Endothelial cell of umbilical vein (primary cell): ENCODE measurements at regions not wholly inside any gene's neighbourhood (a gene's known extent, or its start where the extent isn't known, plus 50 kb on each side); places are given as distances from the start of the nearest gene placed in this dataset.

Source experiments
- BruUV-seq: library from RNA; stranded (reverse); fragments of 400-500 nt; replicated peaks from 2 replicates; lab custom pipeline; 2021; lab: Mats Ljungman, UMichigan
- CTCF ChIA-PET: fragments of 300-600, 350-600 bp; sonication (Branson Sonifier 250); formaldehyde crosslinking; loops from one replicate; lab custom pipeline; 2021; ENCODE audit warnings: antibody characterized with exemption, inconsistent platforms; lab: Charles Lee
- POLR2A ChIA-PET: fragments of 300-600, 350-600 bp; sonication (Branson Sonifier 250); formaldehyde crosslinking; loops from one replicate; lab custom pipeline; 2021; ENCODE audit warnings: antibody characterized with exemption, inconsistent platforms; lab: Charles Lee
- DNase-seq: peaks from one replicate; pipeline ENCODE4 v3.0.0-alpha.2; 2011; ENCODE audit warnings: low read depth, low spot score
- FAIRE-seq: peaks from 2 replicates; lab custom pipeline; 2011; peaks lifted over from hg19 to GRCh38; lab: Jason Lieb, UNC
- H2AFZ ChIP-seq: 2 replicates; pipeline ENCODE4 v1.6.0; 2012; ENCODE audit warnings: low read depth, low read length, control low read depth, inconsistent platforms
- H3K27ac ChIP-seq: 2 replicates; pipeline ENCODE4 v1.5.1; 2011; ENCODE audit warnings: low read depth, mild to moderate bottlenecking, control low read depth, low read length, moderate library complexity; ENCODE audit not compliant: insufficient read depth
- H3K27me3 ChIP-seq, 2 experiments: 2 replicates each; pipeline versions ENCODE4 v1.6.0 to v1.6.1; 2011; ENCODE audit warnings: low read length in 2 of 2, mixed read lengths in 1 of 2; ENCODE audit not compliant: control insufficient read depth in 2 of 2, insufficient read depth in 2 of 2
- H3K36me3 ChIP-seq, 2 experiments: 2 replicates in 1 of 2; 3 replicates in 1 of 2; pipeline ENCODE4 v1.5.1; 2011; ENCODE audit warnings: low read length in 2 of 2, mild to moderate bottlenecking in 1 of 2, moderate library complexity in 1 of 2; ENCODE audit not compliant: control insufficient read depth in 2 of 2, insufficient read depth in 2 of 2; ENCODE audit errors: extremely low read depth in 1 of 2
- H3K4me1 ChIP-seq: 3 replicates; pipeline ENCODE4 v1.5.1; 2011; ENCODE audit warnings: mild to moderate bottlenecking, low read length; ENCODE audit not compliant: control insufficient read depth, insufficient read depth; ENCODE audit errors: extremely low read depth
- H3K4me2 ChIP-seq: 2 replicates; pipeline ENCODE4 v1.6.1; 2011; ENCODE audit warnings: low read length, control low read depth, mixed read lengths; ENCODE audit not compliant: insufficient read depth
- H3K4me3 ChIP-seq, 3 experiments: fragments of 200-600 bp in 1 of 3; sonication (generic), shearing (Covaris generic) in 1 of 3; replicated peaks in 1 of 3; 2 replicates each; pipeline ENCODE4 v1.5.1; 2011 to 2016; ENCODE audit warnings: control low read depth in 3 of 3, low read length in 3 of 3, mild to moderate bottlenecking in 2 of 3, inconsistent platforms in 1 of 3, low read depth in 1 of 3, moderate library complexity in 1 of 3; ENCODE audit not compliant: insufficient read depth in 1 of 3
- H3K79me2 ChIP-seq: 2 replicates; pipeline ENCODE4 v1.6.0; 2012; ENCODE audit warnings: low read length, inconsistent platforms; ENCODE audit not compliant: control insufficient read depth, insufficient read depth
- H3K9ac ChIP-seq: replicated peaks from 2 replicates; pipeline ENCODE3; 2011; ENCODE audit warnings: low read length, control low read depth; ENCODE audit not compliant: insufficient read depth; ENCODE audit errors: extremely low read depth
- H3K9me1 ChIP-seq: replicated peaks from 3 replicates; pipeline ENCODE4 v1.6.0; 2011; ENCODE audit warnings: mild to moderate bottlenecking, low read length; ENCODE audit not compliant: control insufficient read depth, insufficient read depth; ENCODE audit errors: extremely low read depth
- H3K9me3 ChIP-seq: replicated peaks from 2 replicates; pipeline ENCODE4 v1.5.1; 2012; ENCODE audit warnings: low read length, inconsistent platforms; ENCODE audit not compliant: control insufficient read depth, insufficient read depth
- H4K20me1 ChIP-seq: replicated peaks from 2 replicates; pipeline ENCODE3; 2011; ENCODE audit warnings: mild to moderate bottlenecking, low read length; ENCODE audit not compliant: control insufficient read depth, insufficient read depth; ENCODE audit errors: extremely low read depth
- FOS ChIP-seq: IDR thresholded peaks from 2 replicates; pipeline ENCODE4 v1.6.1; 2011; ENCODE audit warnings: mild to moderate bottlenecking, low read length, moderate library complexity, borderline replicate concordance; ENCODE audit not compliant: insufficient read depth
- GATA2 ChIP-seq: IDR thresholded peaks from 2 replicates; pipeline ENCODE4 v1.7.0; 2011; ENCODE audit warnings: low read depth, mild to moderate bottlenecking, moderate library complexity, mixed read lengths, low read length; ENCODE audit not compliant: insufficient read length, insufficient read depth
- JUN ChIP-seq: IDR thresholded peaks from 2 replicates; pipeline ENCODE4 v1.6.1; 2011; ENCODE audit warnings: borderline replicate concordance, low read depth; ENCODE audit not compliant: insufficient read length, insufficient read depth
- MAX ChIP-seq: IDR thresholded peaks from 2 replicates; pipeline ENCODE4 v1.6.1; 2011; ENCODE audit not compliant: insufficient read depth, insufficient read length
- dilution Hi-C: fragments of 300-500 bp; cut with MboI; formaldehyde crosslinking; loops from one replicate; pipeline ENCODE4 v1.15.0; 2019; ENCODE audit warnings: low sequenced_read_pairs; ENCODE audit not compliant: extremely low pct_ligation_motif_present
- intact Hi-C: fragments of 100-400 bp; cut with micrococcal nuclease; formaldehyde crosslinking; loops from one replicate; pipeline ENCODE4 v1.10.0; 2022

DNA sequence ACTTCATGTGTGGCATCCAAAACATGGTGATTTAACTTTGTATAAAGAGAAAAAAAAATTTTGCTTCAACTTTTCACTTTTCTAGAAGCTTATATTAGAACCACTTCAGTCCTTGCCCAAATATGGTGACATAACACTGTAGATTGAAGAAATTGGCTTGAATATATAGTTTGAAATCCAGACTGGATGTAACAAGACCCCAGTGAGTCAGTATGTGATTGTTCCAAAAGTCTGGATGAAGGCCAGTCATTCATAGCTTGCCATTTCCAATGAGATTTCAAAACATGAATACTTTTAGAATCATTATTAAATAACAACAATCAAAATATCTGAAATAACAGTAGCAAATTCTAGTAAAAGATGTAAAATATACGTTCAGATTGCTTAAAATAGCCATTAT is 104.8 kb upstream of the FN1 start:
- ChIA-PET POLR2A (interaction anchor here (0.8 to 1.2 kb wide), 3 partner anchors 9 to 61 kb away, joined by 3 to 4 read pairs (median 3); no protein-coding TSS in a partner anchor), CTCF (interaction anchor here (0.7 to 1.3 kb wide), 7 partner anchors 9 to 390 kb away, joined by 3 to 6 read pairs (median 4); no protein-coding TSS in a partner anchor)
- Histone ChIP-seq H3K9ac (peak overlapping the region; percentile 4), H2AFZ (no peak overlapping the region), H3K79me2 (no peaks in the 10 kb centered on the region), H3K36me3 (no peaks in the 10 kb centered on the region), H3K4me1 (peaks cover 24% of the 10 kb centered on the region), H3K9me3 (no peaks in the 10 kb centered on the region), H4K20me1 (no peaks in the 10 kb centered on the region), H3K27me3 (no peaks in the 10 kb centered on the region), H3K4me2 (peak overlapping the region; percentile 48), H3K9me1 (no peaks in the 10 kb centered on the region), H3K4me3 (no peak overlapping the region), H3K27ac (peak overlapping the region; percentile 79)
- DNase-seq: peak; percentile 95
- intact Hi-C loops (loop anchor here (1.0 kb wide), 1 partner anchor 9 kb away; no protein-coding TSS in a partner anchor), dilution Hi-C loops (no loop called here)
- FAIRE-seq: peak; percentile 85
- TF ChIP-seq JUN: peak; percentile 54
- peak; percentile 74 for TF ChIP-seq FOS
- TF ChIP-seq GATA2: no peak
- TF ChIP-seq MAX: no peak
- BruUV-seq: no TSS peak

GRCh38 chr2:215537611-215538010 is 101.7 kb upstream of the FN1 start:
- Histone ChIP-seq H3K36me3 (no peaks in the 10 kb centered on the region), H3K27ac (no peak overlapping the region), H3K27me3 (no peaks in the 10 kb centered on the region), H3K9me3 (no peaks in the 10 kb centered on the region), H3K4me3 (no peak overlapping the region), H3K4me1 (peaks cover 27% of the 10 kb centered on the region), H3K79me2 (no peaks in the 10 kb centered on the region), H3K4me2 (no peak overlapping the region), H2AFZ (no peak overlapping the region), H3K9ac (no peak overlapping the region), H4K20me1 (no peaks in the 10 kb centered on the region), H3K9me1 (no peaks in the 10 kb centered on the region)
- intact Hi-C loops (no loop called here), dilution Hi-C loops (no loop called here)
- DNase-seq (no peak), FAIRE-seq (no peak)
- ChIA-PET CTCF (no interaction called here), POLR2A (no interaction called here)
- BruUV-seq: no TSS peak
- TF ChIP-seq GATA2 (peak; percentile 59), JUN (no peak)
